NB4 (cell line): ENCODE measurements at regions not wholly inside any gene's neighbourhood (a gene's known extent, or its start where the extent isn't known, plus 50 kb on each side); places are given as distances from the start of the nearest gene placed in this dataset.

Source experiments
- CTCF ChIP-seq: IDR thresholded peaks from one replicate; pipeline ENCODE4 v1.5.1; 2012; ENCODE audit warnings: low read depth, low read length
- MAX ChIP-seq: IDR thresholded peaks from 2 replicates; pipeline ENCODE4 v1.6.1; 2011; ENCODE audit warnings: low read depth, low read length
- MYC ChIP-seq: IDR thresholded peaks from 2 replicates; pipeline ENCODE4 v1.6.1; 2011; ENCODE audit warnings: low read depth, low read length
- POLR2A ChIP-seq: IDR thresholded peaks from 2 replicates; pipeline ENCODE4 v1.6.1; 2011; ENCODE audit warnings: mild to moderate bottlenecking; ENCODE audit not compliant: insufficient read length; ENCODE audit errors: extremely low read depth

- TF ChIP-seq CTCF (no peak), POLR2A (no peak), MAX (no peak), MYC (no peak)
These were observed 64.1 kb upstream of the HS3ST4 start for GRCh38 chr16:25627641-25628040.
